ENCODE measurements at regions not wholly inside any gene's neighbourhood (a gene's known extent, or its start where the extent isn't known, plus 50 kb on each side); places are given as distances from the start of the nearest gene placed in this dataset.
"Not testable (repeated sequence)": the region's sequence is repeated elsewhere in the genome, so short reads cannot be mapped to it uniquely, and the experiment has no call there.

DNA sequence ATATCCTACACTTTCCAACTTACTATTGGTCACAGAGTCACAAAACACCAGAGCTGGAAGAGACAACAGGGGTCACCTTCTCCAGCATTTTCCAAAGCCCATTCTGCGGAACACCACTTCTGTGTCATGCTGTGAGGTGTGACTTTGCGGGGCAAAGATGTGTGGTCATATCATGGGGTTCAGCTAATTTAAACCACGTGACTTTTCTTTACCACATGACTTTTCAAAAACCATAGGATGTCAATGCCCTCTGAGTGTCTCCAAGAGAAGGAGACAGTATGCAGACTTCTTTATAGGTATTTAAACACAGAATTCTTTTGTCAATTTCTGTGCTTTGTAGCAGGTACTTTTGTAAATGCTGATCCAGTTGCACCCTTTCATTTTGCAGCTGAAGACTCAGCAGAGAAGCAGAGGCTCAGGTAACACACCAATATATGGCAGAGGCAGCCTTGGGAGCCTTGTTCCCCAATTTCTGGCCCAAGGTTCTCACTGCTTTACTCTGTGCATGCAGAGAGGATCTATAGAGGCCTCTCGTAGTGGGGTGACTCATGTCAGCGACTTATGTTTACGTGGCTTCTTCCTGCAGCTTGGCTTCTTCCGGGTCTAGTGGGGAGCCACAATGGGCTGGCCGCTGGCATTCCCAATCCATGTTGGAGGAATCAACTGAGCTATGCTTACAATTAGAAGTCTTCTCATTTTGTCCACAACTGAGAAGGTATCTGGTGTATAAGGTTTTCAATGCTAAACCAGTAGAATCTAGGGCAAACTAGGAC, 104.0 kb upstream of the RHOBTB1 start:
- DNase-seq (ENCODE audit: low spot score), result peak; percentile 8

DNA sequence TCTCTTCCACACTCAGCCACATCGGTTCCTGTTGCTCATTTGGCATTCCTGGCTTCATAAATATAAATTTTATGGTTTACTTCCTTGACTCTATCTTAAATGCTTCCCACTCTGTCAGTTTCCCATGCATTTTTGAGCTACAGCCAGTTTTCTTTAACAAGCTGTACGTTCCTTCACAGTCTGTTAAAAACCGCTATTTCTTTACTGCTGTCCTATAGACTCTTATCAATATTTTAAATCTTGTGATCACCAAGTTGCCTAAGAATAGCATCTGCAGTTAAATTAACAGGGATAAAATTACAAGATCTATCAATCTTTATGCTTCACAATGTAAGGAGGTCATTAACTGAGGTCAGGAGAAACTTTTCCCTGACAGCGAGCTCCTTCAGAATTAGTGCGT, 103.1 kb upstream of the RHOBTB1 start:
- DNase-seq (ENCODE audit: low spot score), result no peak

DNA sequence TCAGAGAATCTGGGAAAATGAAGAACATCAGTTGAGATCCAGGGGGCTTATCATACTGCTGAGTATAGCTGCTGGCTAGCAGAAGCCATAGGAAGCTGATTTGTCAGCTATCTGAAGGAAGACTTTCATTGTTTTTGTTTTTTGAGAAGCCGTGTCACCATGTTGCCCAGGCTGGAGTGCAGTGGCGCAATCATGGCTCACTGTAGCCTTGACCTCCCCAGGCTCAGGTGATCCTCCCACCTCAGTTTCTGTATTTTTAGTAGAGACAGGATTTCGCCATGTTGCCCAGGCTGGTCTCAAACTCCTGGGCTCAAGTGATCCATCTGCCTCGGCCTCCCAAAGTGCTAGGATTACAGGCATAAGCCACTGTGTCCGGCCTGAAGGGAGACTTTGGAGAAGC, 101.5 kb upstream of the RHOBTB1 start:
- not testable (repeated sequence) for DNase-seq (ENCODE audit: low spot score)

DNA sequence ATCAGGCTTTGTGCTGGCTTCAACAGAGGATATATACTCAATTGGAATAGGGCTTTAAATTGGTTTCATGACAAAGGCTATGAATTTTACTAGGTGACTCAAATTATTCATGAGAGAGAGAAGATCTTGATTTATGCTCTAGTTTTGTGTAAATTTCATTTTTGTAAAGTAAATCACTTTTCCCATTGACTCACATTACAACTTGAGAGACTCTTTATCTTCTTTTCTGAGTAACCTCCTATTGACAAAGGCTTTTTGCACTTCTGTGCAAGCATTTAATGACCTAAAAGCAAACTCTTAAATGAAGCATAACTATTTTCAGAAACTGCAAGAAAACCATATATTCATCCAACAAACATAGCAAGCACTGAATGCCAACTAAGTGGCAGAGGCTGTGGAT, 98.5 kb upstream of the RHOBTB1 start:
- no peak for DNase-seq (ENCODE audit: low spot score)

- no peak for DNase-seq (ENCODE audit: low spot score)
Measured at GRCh38 chr10:61040399-61041016, 96.5 kb upstream of the RHOBTB1 start.

DNA sequence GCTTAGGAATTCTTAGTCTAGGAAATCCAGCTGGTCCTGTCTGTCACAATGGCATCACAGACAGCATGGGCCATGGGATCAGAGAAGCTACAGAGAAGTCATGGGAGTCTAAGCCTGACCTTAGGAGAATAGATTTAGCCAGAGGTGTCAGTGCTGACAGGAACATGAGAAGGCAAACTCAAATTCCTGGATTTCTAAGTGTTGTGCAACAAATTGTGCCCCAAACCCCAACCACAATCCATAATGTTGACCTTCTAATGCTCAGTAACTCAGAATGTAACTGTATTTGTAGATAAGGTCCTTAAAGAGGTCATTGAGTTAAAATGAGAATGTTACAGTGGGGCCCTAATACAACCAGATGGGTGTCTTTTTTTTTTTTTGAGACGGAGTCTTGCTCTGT, 95.9 kb upstream of the RHOBTB1 start:
- no peak for DNase-seq (ENCODE audit: low spot score)

DNA sequence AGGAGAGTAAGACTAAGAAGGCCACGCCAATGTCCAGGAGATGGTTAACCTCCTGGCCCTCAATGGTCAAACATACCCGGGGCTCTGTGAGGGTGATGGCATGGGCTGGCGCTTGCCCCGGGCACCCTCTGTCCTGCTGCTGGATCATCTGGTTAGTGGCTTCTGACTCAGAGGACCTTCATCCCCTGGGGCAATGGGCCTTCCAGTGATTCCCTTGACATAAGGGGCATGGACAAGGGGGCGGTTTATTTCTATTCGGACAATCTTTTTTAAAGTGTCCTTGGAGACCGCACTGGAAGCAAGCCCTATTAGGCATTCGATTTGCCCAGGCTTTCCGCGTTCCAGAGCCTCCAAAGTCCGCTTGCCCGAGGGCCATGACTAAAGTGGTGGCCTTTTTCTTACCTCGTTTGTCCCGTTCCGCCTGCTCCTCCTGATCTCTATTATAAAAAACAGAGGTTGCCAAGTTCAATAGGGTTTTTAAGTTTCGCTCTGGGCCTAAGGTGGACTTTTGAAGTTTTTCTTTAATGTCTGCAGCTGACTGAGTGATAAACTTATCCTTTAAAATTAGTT, 93.4 kb upstream of the RHOBTB1 start:
- not testable (repeated sequence) for DNase-seq (ENCODE audit: low spot score)

- not testable (repeated sequence) for DNase-seq (ENCODE audit: low spot score)
Measured at GRCh38 chr10:61036148-61036547, 92.2 kb upstream of the RHOBTB1 start.

- no peak for DNase-seq (ENCODE audit: low spot score)
Measured at GRCh38 chr10:61031341-61031740, 87.4 kb upstream of the RHOBTB1 start.

GRCh38 chr10:61029411-61029810, 85.4 kb upstream of the RHOBTB1 start:
- no peak for DNase-seq (ENCODE audit: low spot score)

- peak; percentile 5 for DNase-seq (ENCODE audit: low spot score)
Measured at GRCh38 chr10:61028861-61029361, 84.9 kb upstream of the RHOBTB1 start.

DNA sequence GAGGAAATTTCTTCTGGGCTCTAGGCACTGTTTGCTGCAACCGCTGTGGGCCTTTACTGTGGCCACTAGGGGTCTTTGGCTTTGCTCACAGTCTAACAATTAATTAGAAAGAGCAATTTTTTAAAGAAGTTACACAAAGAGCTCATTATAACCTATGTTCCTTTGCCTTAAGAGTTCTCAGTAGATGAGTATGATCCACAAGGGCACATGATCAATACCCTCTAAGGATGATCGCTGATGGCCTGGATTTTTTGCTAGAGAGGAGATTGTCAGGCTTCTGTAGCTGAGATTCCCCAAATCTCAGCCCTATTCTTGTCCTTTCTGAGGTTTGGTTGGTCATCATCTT, 80.8 kb upstream of the RHOBTB1 start:
- peak; percentile 8 for DNase-seq (ENCODE audit: low spot score)

- no peak for DNase-seq (ENCODE audit: low spot score)
Measured at GRCh38 chr10:61024151-61024855, 80.3 kb upstream of the RHOBTB1 start.

DNA sequence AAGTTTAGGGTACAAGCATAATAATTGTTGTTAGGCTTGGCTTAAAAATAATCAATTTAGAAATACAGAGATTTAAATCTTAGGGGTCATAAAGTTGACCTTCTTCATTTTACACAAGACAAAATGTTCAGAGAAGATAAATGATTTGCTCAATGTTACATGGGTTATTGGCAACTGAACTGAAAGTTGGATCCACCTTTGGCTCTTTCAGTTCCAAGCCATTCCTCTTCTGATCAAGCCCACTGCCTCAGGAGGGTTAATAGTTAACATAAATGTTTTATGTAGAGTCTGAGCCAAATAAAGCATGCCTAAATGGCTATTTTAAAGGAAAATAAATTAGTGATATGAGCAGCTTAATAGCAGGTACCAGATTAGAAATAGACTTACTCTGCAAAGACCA, 79.1 kb upstream of the RHOBTB1 start:
- no peak for DNase-seq (ENCODE audit: low spot score)

DNA sequence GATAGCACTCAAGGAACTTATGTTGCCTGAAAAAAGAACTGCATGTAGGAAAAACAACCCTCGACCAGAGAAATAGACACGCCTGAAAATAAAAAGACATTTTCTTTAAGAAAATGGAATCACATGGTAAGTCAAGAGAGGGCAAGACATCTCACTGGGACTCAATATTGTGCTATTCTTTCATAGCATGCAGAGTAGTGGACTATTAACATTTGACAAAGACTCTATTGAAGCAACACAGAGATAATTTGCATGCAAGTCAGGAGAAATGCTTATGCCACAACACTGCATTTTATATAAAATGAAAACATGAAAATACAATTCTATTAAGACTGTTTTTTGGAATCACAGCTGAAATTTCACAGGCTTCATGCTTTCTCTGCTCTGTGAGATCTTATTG, 77.9 kb upstream of the RHOBTB1 start:
- no peak for DNase-seq (ENCODE audit: low spot score)

DNA sequence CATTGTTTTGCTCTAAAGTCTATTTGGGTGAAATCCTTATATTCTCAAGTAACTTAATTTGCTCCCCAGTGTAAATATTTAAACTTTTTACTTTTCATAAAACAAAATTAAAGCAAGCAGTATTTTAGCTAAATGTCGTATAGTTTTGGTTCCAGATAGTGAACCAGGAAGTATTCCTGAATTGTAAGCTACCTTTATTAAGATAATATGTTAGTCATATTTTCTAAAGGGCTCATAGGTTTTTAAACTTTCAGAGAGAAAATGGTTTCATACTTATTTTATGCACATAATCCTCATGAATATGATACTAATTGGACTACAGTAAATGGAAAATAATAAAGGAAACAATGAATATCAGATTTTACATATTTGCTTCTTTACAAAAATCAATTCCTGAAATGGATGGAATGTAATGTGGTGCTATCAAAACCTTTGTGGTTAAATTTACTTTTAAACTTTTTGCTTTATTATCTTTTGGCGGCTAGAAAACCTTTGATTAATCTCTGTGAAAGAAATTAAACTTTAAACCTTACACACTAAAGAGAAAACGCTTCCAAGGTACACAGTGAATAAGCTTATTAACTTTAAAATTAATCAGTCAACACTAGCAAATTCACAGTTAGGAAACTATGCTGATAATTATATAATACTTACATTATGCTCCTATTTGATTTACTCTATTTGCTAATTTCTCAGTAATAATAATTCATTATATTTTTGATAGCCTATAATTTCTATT, 76.6 kb upstream of the RHOBTB1 start:
- DNase-seq (ENCODE audit: low spot score), result no peak

DNA sequence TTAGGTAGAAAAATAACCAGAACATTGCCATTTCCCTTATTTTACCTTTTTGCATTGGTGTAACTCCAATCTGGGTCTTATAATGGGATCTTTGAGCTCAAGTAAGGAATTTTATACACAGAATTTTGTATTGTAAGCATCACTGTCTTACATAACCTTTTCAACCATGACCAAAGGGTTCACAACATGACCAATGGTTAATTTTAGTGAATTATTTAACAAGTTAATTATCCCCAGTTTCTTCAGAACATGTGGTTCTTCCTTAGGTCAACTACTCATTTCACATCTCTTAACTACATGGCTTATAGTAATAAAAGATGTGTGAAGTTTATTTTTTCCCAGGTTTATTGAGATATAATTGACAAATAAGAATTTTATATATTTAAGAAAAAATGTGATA, 74.2 kb upstream of the RHOBTB1 start:
- no peak for DNase-seq (ENCODE audit: low spot score)

DNA sequence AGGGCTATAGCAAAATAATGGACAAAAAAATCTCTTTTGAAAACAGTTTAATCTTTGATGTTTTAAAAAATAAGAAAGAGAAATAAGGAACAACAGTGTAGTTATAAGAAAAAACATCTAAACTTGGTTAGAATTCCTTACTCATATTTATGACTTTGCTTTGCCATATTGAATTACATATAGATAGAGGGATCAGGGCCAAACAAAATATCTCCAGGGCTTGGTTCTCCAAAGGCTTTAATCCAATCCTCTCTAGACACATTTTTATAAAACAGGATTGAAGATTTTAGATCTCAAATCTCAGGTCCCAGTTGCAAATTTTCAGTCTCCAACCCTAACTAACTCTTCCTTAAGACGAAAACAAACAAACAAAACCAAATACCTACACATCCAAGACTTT, 72.6 kb upstream of the RHOBTB1 start:
- DNase-seq (ENCODE audit: low spot score), result no peak

- no peak for DNase-seq (ENCODE audit: low spot score)
Measured at GRCh38 chr10:61016007-61016406, 72.0 kb upstream of the RHOBTB1 start.

DNA sequence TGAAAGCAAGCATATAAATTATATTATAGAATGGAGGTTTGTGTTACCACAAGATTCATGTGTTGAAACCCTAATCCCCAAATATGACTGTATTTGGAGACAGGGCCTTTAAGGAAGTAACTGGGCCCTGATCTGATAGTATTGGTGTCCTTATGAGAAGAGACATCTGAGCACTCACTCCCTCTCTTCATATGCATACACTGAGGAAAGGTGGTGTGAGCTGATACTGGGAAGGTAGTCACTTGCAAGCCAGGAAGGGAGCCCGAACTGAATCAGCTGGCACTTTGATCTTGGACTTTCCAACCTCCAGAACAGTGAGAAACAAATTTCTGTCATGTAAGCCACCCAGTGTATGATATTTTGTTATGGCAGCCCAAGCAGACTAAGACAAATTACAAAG, 66.9 kb upstream of the RHOBTB1 start:
- no peak for DNase-seq (ENCODE audit: low spot score)

DNA sequence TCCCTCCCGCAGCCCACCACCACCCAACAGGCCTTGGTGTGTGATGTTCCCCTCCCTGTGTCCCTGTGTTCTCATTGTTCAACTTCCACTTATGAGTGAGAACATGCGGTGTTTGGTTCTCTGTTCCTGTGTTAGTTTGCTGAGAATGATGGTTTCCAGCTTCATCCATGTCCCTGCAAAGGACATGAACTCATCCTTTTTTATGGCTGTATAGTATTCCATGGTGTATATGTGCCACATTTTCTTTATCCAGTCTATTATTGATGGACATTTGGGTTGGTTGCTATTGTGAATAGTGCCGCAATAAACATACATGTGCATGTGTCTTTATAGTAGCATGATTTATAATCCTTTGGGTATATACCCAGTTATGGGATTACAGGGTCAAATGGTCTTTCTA, 59.1 kb upstream of the RHOBTB1 start:
- DNase-seq (ENCODE audit: low spot score), result not testable (repeated sequence)

DNA sequence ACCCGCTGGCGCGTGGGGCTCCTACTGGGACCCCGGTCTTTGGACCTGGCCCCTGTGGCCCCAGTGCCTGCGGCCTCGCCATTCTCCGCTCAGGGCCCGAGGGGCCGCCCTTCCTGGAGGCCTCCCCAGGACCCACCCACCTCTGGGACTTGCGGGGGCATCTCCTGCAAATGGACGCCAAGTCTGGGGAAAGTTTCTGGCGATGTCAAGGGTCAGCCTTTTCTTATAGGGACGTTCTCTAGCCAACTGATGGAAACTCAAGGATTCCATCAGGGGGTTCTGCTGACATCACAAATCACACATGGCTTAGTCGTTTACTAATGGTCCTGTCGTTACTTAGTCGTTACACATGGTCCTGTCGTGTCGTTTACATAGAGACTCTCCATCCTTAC, 57.7 kb upstream of the RHOBTB1 start:
- no peak for DNase-seq (ENCODE audit: low spot score)

All from A172 (cell line).